B cell (primary cell): ENCODE measurements at regions not wholly inside any gene's neighbourhood (a gene's known extent, or its start where the extent isn't known, plus 50 kb on each side); places are given as distances from the start of the nearest gene placed in this dataset.
"Not testable (repeated sequence)": the region's sequence is repeated elsewhere in the genome, so short reads cannot be mapped to it uniquely, and the experiment has no call there.

ENCODE experiments used
- ATAC-seq: fragments of 200-7000 bp; cut with Tn5 transposase; one replicate; pipeline ENCODE4 v1.10.0; 2021; ENCODE audit warnings: low read depth, mild to moderate bottlenecking, moderate number of reproducible peaks, moderate library complexity
- CTCF ChIA-PET: fragments of 350-600 bp; sonication (Branson Sonifier 250); formaldehyde crosslinking; loops from one replicate; lab custom pipeline; 2021; ENCODE audit warnings: antibody characterized with exemption, inconsistent platforms; lab: Charles Lee
- POLR2A ChIA-PET: fragments of 350-600 bp; sonication (Branson Sonifier 250); formaldehyde crosslinking; loops from one replicate; lab custom pipeline; 2021; ENCODE audit warnings: antibody characterized with exemption; lab: Charles Lee
- DNase-seq: peaks from one replicate; pipeline ENCODE4 v3.0.0; 2013
- H2AFZ ChIP-seq: 2 replicates; pipeline ENCODE4 v1.6.1; 2012; ENCODE audit warnings: mild to moderate bottlenecking, low read depth, low read length; ENCODE audit not compliant: insufficient read depth, poor library complexity, severe bottlenecking
- H3K27ac ChIP-seq, 2 donors: 1 replicate in 1 of 2; 2 replicates in 1 of 2; pipeline ENCODE4 v1.5.1; 2012 to 2013; ENCODE audit warnings: low read length in 2 of 2, mild to moderate bottlenecking in 2 of 2, moderate library complexity in 1 of 2
- H3K27me3 ChIP-seq, 4 experiments: fragments of 200-600 bp in 1 of 4; sonication (generic) in 1 of 4; replicated peaks in 1 of 4; 1 replicate in 2 of 4; 2 replicates in 2 of 4; pipeline versions ENCODE4 v1.6.1 to v1.7.0; 2013 to 2016; ENCODE audit warnings: low read length in 3 of 4, mild to moderate bottlenecking in 2 of 4, mixed read lengths in 1 of 4, moderate library complexity in 1 of 4; ENCODE audit not compliant: insufficient read depth in 4 of 4, control insufficient read depth in 3 of 4; ENCODE audit errors: control extremely low read depth in 1 of 4
- H3K36me3 ChIP-seq, 2 experiments: replicated peaks in 1 of 2; 1 replicate in 1 of 2; 2 replicates in 1 of 2; pipeline versions ENCODE4 v1.6.1 to v1.7.1; 2013; ENCODE audit warnings: low read length in 1 of 2; ENCODE audit not compliant: insufficient read depth in 2 of 2, control insufficient read depth in 1 of 2; ENCODE audit errors: control extremely low read depth in 1 of 2, extremely low read depth in 1 of 2
- H3K4me1 ChIP-seq, 2 donors: fragments of 200-600 bp in 1 of 2; sonication (generic) in 1 of 2; 1 replicate in 1 of 2; 2 replicates in 1 of 2; pipeline versions ENCODE4 v1.5.1 to v1.6.1; 2013 to 2017; ENCODE audit warnings: low read length in 2 of 2; ENCODE audit not compliant: control insufficient read depth in 2 of 2, insufficient read depth in 2 of 2
- H3K4me2 ChIP-seq: replicated peaks from 2 replicates; pipeline ENCODE3; 2012; ENCODE audit warnings: mild to moderate bottlenecking, low read depth, low read length; ENCODE audit not compliant: poor library complexity, severe bottlenecking
- H3K4me3 ChIP-seq, 5 experiments: fragments of 200-600 bp in 1 of 5; sonication (generic) in 1 of 5; 1 replicate in 3 of 5; 2 replicates in 2 of 5; pipeline versions ENCODE4 v1.5.1 to v1.7.0; 2011 to 2016; ENCODE audit warnings: low read length in 4 of 5, mild to moderate bottlenecking in 4 of 5, low read depth in 2 of 5, control low read depth in 1 of 5, moderate library complexity in 1 of 5; ENCODE audit not compliant: insufficient read depth in 1 of 5; ENCODE audit errors: control extremely low read depth in 1 of 5, extremely low read depth in 1 of 5
- H3K79me2 ChIP-seq: fragments of 200-600 bp; sonication (generic); one replicate; pipeline ENCODE4 v1.6.0; 2016; ENCODE audit warnings: low read length; ENCODE audit not compliant: control insufficient read depth, insufficient read depth
- H3K9ac ChIP-seq: fragments of 200-600 bp; sonication (generic); 2 replicates; pipeline ENCODE4 v1.6.1; 2017; ENCODE audit warnings: mild to moderate bottlenecking, low read length, moderate library complexity
- H3K9me3 ChIP-seq, 3 donors: one replicate each; pipeline versions ENCODE4 v1.6.1 to v1.7.1; 2013; ENCODE audit warnings: low read length in 2 of 3; ENCODE audit not compliant: control insufficient read depth in 2 of 3, insufficient read depth in 1 of 3; ENCODE audit errors: control extremely low read depth in 1 of 3
- H4K20me1 ChIP-seq: 2 replicates; pipeline ENCODE4 v1.6.0; 2012; ENCODE audit warnings: mild to moderate bottlenecking, low read length; ENCODE audit not compliant: insufficient read depth, control insufficient read depth, poor library complexity, severe bottlenecking
- H3K27ac Mint-ChIP-seq: one replicate; pipeline ENCODE4 v1.8.0; 2021; ENCODE audit warnings: mixed read lengths
- H3K27me3 Mint-ChIP-seq: one replicate; pipeline ENCODE4 v1.8.0; 2021; ENCODE audit warnings: mixed read lengths
- H3K4me1 Mint-ChIP-seq: one replicate; pipeline ENCODE4 v1.8.0; 2021; ENCODE audit warnings: mixed read lengths
- H3K4me3 Mint-ChIP-seq: one replicate; pipeline ENCODE4 v1.8.0; 2021; ENCODE audit warnings: mixed read lengths
- H3K9me3 Mint-ChIP-seq: one replicate; pipeline ENCODE4 v1.8.0; 2022; ENCODE audit warnings: mixed read lengths; ENCODE audit not compliant: insufficient read depth
- EZH2 ChIP-seq: IDR thresholded peaks from 2 replicates; pipeline ENCODE4 v1.6.1; 2012; ENCODE audit warnings: borderline replicate concordance, low read depth, mild to moderate bottlenecking, moderate library complexity, low read length; ENCODE audit not compliant: insufficient read depth, poor library complexity, severe bottlenecking
- WGBS: methylation state at CpG from one replicate; pipeline ENCODE4 v1.1.5; 2013; ENCODE audit warnings: missing lambda C conversion rate; ENCODE audit not compliant: insufficient coverage; 5-methylcytosine and 5-hydroxymethylcytosine counted together
- intact Hi-C: fragments of 100-400 bp; cut with micrococcal nuclease; formaldehyde crosslinking; loops from one replicate; pipeline ENCODE4 v1.10.0; 2022
- TF ChIP-seq, protein P1 (sequence below): fragments of 200-600 bp; IDR thresholded peaks from one replicate; pipeline ENCODE4 v1.8.0; 2022; ENCODE audit warnings: antibody characterized with exemption, mild to moderate bottlenecking

DNA sequence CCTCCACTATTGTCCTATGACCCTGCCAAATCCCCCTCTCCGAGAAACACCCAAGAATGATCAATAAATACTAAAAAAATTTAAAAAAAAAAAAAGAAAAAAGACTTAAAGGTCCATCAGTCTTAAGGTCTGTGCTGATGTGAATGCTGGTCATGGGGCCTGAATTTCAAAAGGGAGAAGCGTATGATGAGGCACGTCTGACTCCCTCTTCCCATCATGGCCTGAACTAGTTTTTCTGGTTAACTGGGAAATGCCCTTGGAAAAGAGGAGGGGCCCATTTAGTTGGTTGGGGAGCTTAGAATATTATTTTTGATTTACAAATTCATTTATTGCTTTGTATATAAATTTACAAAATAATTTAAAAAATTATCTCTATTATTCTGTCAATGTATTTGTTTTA, 291.0 kb upstream of the CDH19 start:
- H3K9me3 ChIP-seq: no peaks in the 10 kb centered on the region
- Mint-ChIP-seq H3K4me1 (no peaks in the 10 kb centered on the region), H3K9me3 (no peaks in the 10 kb centered on the region), H3K4me3 (no peak overlapping the region), H3K27ac (no peak overlapping the region), H3K27me3 (no peaks in the 10 kb centered on the region)
- ATAC-seq: no peak
- H3K79me2 ChIP-seq: no peaks in the 10 kb centered on the region
- H3K27me3 ChIP-seq: no peaks in the 10 kb centered on the region
- H3K9ac ChIP-seq: no peak overlapping the region
- H4K20me1 ChIP-seq: no peaks in the 10 kb centered on the region
- ChIA-PET CTCF (no interaction called here), POLR2A (no interaction called here)
- WGBS: no CpG with 5 or more reads among the region's 3 CpGs
- H3K36me3 ChIP-seq: no peaks in the 10 kb centered on the region
- no peak for TF ChIP-seq EZH2
- TF ChIP-seq, protein P1, sequence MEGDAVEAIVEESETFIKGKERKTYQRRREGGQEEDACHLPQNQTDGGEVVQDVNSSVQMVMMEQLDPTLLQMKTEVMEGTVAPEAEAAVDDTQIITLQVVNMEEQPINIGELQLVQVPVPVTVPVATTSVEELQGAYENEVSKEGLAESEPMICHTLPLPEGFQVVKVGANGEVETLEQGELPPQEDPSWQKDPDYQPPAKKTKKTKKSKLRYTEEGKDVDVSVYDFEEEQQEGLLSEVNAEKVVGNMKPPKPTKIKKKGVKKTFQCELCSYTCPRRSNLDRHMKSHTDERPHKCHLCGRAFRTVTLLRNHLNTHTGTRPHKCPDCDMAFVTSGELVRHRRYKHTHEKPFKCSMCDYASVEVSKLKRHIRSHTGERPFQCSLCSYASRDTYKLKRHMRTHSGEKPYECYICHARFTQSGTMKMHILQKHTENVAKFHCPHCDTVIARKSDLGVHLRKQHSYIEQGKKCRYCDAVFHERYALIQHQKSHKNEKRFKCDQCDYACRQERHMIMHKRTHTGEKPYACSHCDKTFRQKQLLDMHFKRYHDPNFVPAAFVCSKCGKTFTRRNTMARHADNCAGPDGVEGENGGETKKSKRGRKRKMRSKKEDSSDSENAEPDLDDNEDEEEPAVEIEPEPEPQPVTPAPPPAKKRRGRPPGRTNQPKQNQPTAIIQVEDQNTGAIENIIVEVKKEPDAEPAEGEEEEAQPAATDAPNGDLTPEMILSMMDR: no peak
- H3K4me3 ChIP-seq: no peak overlapping the region
- no peak for DNase-seq
- H3K4me1 ChIP-seq: no peaks in the 10 kb centered on the region
- no peak overlapping the region for H3K27ac ChIP-seq
- intact Hi-C loops: no loop called here
- no peak overlapping the region for H3K4me2 ChIP-seq
- no peak overlapping the region for H2AFZ ChIP-seq

DNA sequence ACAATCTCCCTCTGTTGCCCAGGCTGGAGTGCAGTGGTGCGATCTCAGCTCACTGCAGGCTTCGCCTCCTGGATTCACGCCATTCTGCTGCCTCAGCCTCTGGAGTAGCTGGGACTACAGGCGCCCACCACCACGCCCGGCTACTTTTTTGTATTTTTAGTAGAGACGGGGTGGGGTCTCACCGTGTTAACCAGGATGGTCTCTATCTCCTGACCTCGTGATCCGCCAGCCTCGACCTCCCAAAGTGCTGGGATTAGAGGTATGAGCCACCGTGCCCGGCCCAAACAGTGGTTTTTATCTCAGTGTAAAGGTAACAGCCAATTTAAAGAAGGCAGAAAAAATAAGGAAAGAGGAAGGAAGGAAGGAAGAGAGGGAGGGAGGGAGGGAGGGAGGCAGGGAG, 288.5 kb upstream of the CDH19 start:
- H3K27ac ChIP-seq, H2AFZ ChIP-seq, H3K36me3 ChIP-seq, ATAC-seq, H3K27me3 ChIP-seq, H3K4me2 ChIP-seq, intact Hi-C loops, POLR2A ChIA-PET, H3K27ac Mint-ChIP-seq, H3K4me3 Mint-ChIP-seq, H4K20me1 ChIP-seq, H3K4me1 Mint-ChIP-seq, H3K9me3 ChIP-seq, H3K27me3 Mint-ChIP-seq, CTCF ChIA-PET, H3K4me3 ChIP-seq, H3K4me1 ChIP-seq, H3K79me2 ChIP-seq, H3K9me3 Mint-ChIP-seq, DNase-seq, H3K9ac ChIP-seq: not testable (repeated sequence)
- 97% methylated on average over 10 of the region's 13 CpGs for WGBS
